CD4-positive, alpha-beta memory T cell (primary cell): ENCODE measurements at regions not wholly inside any gene's neighbourhood (a gene's known extent, or its start where the extent isn't known, plus 50 kb on each side); places are given as distances from the start of the nearest gene placed in this dataset.

Experiments
- CTCF ChIA-PET: fragments of 350-600 bp; sonication (Branson Sonifier 250); formaldehyde crosslinking; loops from one replicate; lab custom pipeline; 2021; ENCODE audit warnings: inconsistent platforms; ENCODE audit not compliant: partially characterized antibody; lab: Charles Lee
- POLR2A ChIA-PET: fragments of 350-600 bp; sonication (Branson Sonifier 250); formaldehyde crosslinking; loops from one replicate; lab custom pipeline; 2021; ENCODE audit not compliant: partially characterized antibody; lab: Charles Lee
- DNase-seq, 5 donors: peaks; one replicate each; pipeline versions ENCODE4 v3.0.0 to v3.0.0-alpha.2; 2020 to 2022; ENCODE audit warnings: mixed read lengths in 1 of 5
- H3K27ac ChIP-seq: one replicate; pipeline ENCODE4 v1.7.0; 2013; ENCODE audit warnings: low read depth, low read length
- H3K27me3 ChIP-seq: 2 replicates; pipeline ENCODE4 v1.7.0; 2013; ENCODE audit warnings: mild to moderate bottlenecking, low read length, moderate library complexity; ENCODE audit not compliant: insufficient read depth
- H3K36me3 ChIP-seq: 2 replicates; pipeline ENCODE4 v1.7.0; 2013; ENCODE audit warnings: mild to moderate bottlenecking, low read length, moderate library complexity; ENCODE audit not compliant: insufficient read depth
- H3K4me1 ChIP-seq: 2 replicates; pipeline ENCODE4 v1.7.0; 2013; ENCODE audit warnings: mild to moderate bottlenecking, low read length, moderate library complexity; ENCODE audit not compliant: insufficient read depth
- H3K4me3 ChIP-seq, 2 donors: one replicate each; pipeline ENCODE4 v1.7.0; 2013; ENCODE audit warnings: low read length in 2 of 2, mild to moderate bottlenecking in 1 of 2
- H3K9me3 ChIP-seq, 2 donors: one replicate each; pipeline ENCODE4 v1.7.0; 2013; ENCODE audit warnings: low read length in 2 of 2, control low read depth in 1 of 2; ENCODE audit not compliant: control insufficient read depth in 1 of 2
- H3K27ac Mint-ChIP-seq, 7 donors: one replicate each; pipeline ENCODE4 v1.8.0; 2020 to 2021; ENCODE audit warnings: mixed read lengths in 7 of 7, mild to moderate bottlenecking in 6 of 7, inconsistent platforms in 3 of 7, moderate library complexity in 3 of 7
- H3K27me3 Mint-ChIP-seq, 2 donors: one replicate each; pipeline ENCODE4 v1.8.0; 2020 to 2021; ENCODE audit warnings: mixed read lengths in 2 of 2
- H3K36me3 Mint-ChIP-seq, 2 donors: one replicate each; pipeline ENCODE4 v1.8.0; 2020 to 2021; ENCODE audit warnings: mixed read lengths in 2 of 2, inconsistent platforms in 1 of 2, mild to moderate bottlenecking in 1 of 2
- H3K4me1 Mint-ChIP-seq, 4 donors: one replicate each; pipeline ENCODE4 v1.8.0; 2020 to 2021; ENCODE audit warnings: mixed read lengths in 4 of 4, mild to moderate bottlenecking in 1 of 4
- H3K4me3 Mint-ChIP-seq, 8 donors: one replicate each; pipeline ENCODE4 v1.8.0; 2020 to 2021; ENCODE audit warnings: mixed read lengths in 8 of 8, mild to moderate bottlenecking in 7 of 8, moderate library complexity in 6 of 8, inconsistent platforms in 3 of 8
- H3K9me3 Mint-ChIP-seq, 8 donors: one replicate each; pipeline ENCODE4 v1.8.0; 2020 to 2021; ENCODE audit warnings: mixed read lengths in 8 of 8, mild to moderate bottlenecking in 5 of 8, inconsistent platforms in 3 of 8, moderate library complexity in 1 of 8
- intact Hi-C: fragments of 100-400 bp; cut with micrococcal nuclease; formaldehyde crosslinking; loops from one replicate; pipeline ENCODE4 v1.15.1; 2023

GRCh38 chr9:99365233-99365980 lies 143.3 kb downstream of the SEC61B start:
- Mint-ChIP-seq H3K27ac (no peak overlapping the region), H3K9me3 (no peaks in the 10 kb centered on the region), H3K4me1 (peaks cover 4 to 15% (median 10%) of the 10 kb centered on the region in 4 donors), H3K36me3 (no peaks in the 10 kb centered on the region), H3K27me3 (peaks cover 25 to 26% of the 10 kb centered on the region in 2 donors), H3K4me3 (no peak overlapping the region)
- H3K9me3 ChIP-seq, result no peaks in the 10 kb centered on the region
- H3K36me3 ChIP-seq, result no peaks in the 10 kb centered on the region
- no peak overlapping the region for H3K27ac ChIP-seq
- H3K4me1 ChIP-seq, result no peaks in the 10 kb centered on the region
- intact Hi-C loops, result no loop called here
- POLR2A ChIA-PET, result no interaction called here
- H3K4me3 ChIP-seq, result no peak overlapping the region
- DNase-seq, result no peak
- CTCF ChIA-PET, result no interaction called here
- peaks cover 4% of the 10 kb centered on the region for H3K27me3 ChIP-seq

GRCh38 chr9:99366183-99366582 lies 144.1 kb downstream of the SEC61B start:
- ChIA-PET CTCF (no interaction called here), POLR2A (no interaction called here)
- DNase-seq, result no peak
- Mint-ChIP-seq H3K4me1 (peaks cover 4 to 15% (median 10%) of the 10 kb centered on the region in 4 donors), H3K36me3 (no peaks in the 10 kb centered on the region), H3K27ac (no peak overlapping the region), H3K9me3 (no peaks in the 10 kb centered on the region), H3K4me3 (no peak overlapping the region), H3K27me3 (peaks cover 26 to 30% of the 10 kb centered on the region in 2 donors)
- H3K9me3 ChIP-seq, result no peaks in the 10 kb centered on the region
- no peak overlapping the region for H3K27ac ChIP-seq
- H3K4me3 ChIP-seq, result no peak overlapping the region
- intact Hi-C loops, result no loop called here
- H3K36me3 ChIP-seq, result no peaks in the 10 kb centered on the region
- H3K4me1 ChIP-seq, result no peaks in the 10 kb centered on the region
- peaks cover 4% of the 10 kb centered on the region for H3K27me3 ChIP-seq

- no peak for DNase-seq
- H3K4me3 Mint-ChIP-seq, result no peak overlapping the region
- ChIA-PET POLR2A (no interaction called here), CTCF (no interaction called here)
- no peak overlapping the region for H3K27ac Mint-ChIP-seq
- intact Hi-C loops, result no loop called here
- Histone ChIP-seq H3K9me3 (no peaks in the 10 kb centered on the region), H3K27ac (no peak overlapping the region), H3K4me1 (no peaks in the 10 kb centered on the region), H3K27me3 (peaks cover 4% of the 10 kb centered on the region), H3K4me3 (no peak overlapping the region), H3K36me3 (no peaks in the 10 kb centered on the region)
- peaks cover 4 to 15% (median 10%) of the 10 kb centered on the region in 4 donors for H3K4me1 Mint-ChIP-seq
- H3K9me3 Mint-ChIP-seq, result no peaks in the 10 kb centered on the region
- H3K27me3 Mint-ChIP-seq, result peaks cover 25 to 30% of the 10 kb centered on the region in 2 donors
- no peaks in the 10 kb centered on the region for H3K36me3 Mint-ChIP-seq
Measured at GRCh38 chr9:99366621-99367020, 144.5 kb downstream of the SEC61B start.

GRCh38 chr9:99368341-99369326 lies 146.6 kb downstream of the SEC61B start:
- ChIA-PET CTCF (no interaction called here), POLR2A (no interaction called here)
- Histone ChIP-seq H3K4me3 (no peak overlapping the region), H3K36me3 (no peaks in the 10 kb centered on the region), H3K27ac (no peak overlapping the region), H3K27me3 (peaks cover 4% of the 10 kb centered on the region), H3K9me3 (no peaks in the 10 kb centered on the region), H3K4me1 (no peaks in the 10 kb centered on the region)
- peak overlapping the region in 4 of 8 donors; percentile 27 to 41 (median 35) for H3K4me3 Mint-ChIP-seq
- no peak overlapping the region for H3K27ac Mint-ChIP-seq
- H3K9me3 Mint-ChIP-seq, result no peaks in the 10 kb centered on the region
- peaks cover 4 to 15% (median 10%) of the 10 kb centered on the region in 4 donors for H3K4me1 Mint-ChIP-seq
- H3K27me3 Mint-ChIP-seq, result peaks cover 25 to 35% of the 10 kb centered on the region in 2 donors
- intact Hi-C loops, result no loop called here
- H3K36me3 Mint-ChIP-seq, result no peaks in the 10 kb centered on the region
- no peak for DNase-seq

- Mint-ChIP-seq H3K4me3 (peak overlapping the region in 2 of 8 donors; percentile 13 to 43), H3K27me3 (peaks cover 25 to 32% of the 10 kb centered on the region in 2 donors)
Measured at GRCh38 chr9:99369327-99369722, 147.2 kb downstream of the SEC61B start.

GRCh38 chr9:99370376-99370775 lies 148.3 kb downstream of the SEC61B start:
- peaks cover 23 to 28% of the 10 kb centered on the region in 2 donors for H3K27me3 Mint-ChIP-seq
- Histone ChIP-seq H3K27me3 (peaks cover 4% of the 10 kb centered on the region), H3K9me3 (no peaks in the 10 kb centered on the region), H3K27ac (no peak overlapping the region), H3K4me3 (no peak overlapping the region), H3K36me3 (no peaks in the 10 kb centered on the region), H3K4me1 (no peaks in the 10 kb centered on the region)
- intact Hi-C loops, result no loop called here
- no peak for DNase-seq
- CTCF ChIA-PET, result no interaction called here
- no peaks in the 10 kb centered on the region for H3K36me3 Mint-ChIP-seq
- no peaks in the 10 kb centered on the region for H3K9me3 Mint-ChIP-seq
- H3K27ac Mint-ChIP-seq, result no peak overlapping the region
- H3K4me1 Mint-ChIP-seq, result peaks cover 4 to 15% (median 10%) of the 10 kb centered on the region in 4 donors
- POLR2A ChIA-PET, result no interaction called here
- H3K4me3 Mint-ChIP-seq, result no peak overlapping the region

More at GRCh38 chr9:99369327-99369722, 147.2 kb downstream of the SEC61B start:
- Histone ChIP-seq H3K4me3 (no peak overlapping the region), H3K27me3 (peaks cover 4% of the 10 kb centered on the region), H3K4me1 (no peaks in the 10 kb centered on the region), H3K36me3 (no peaks in the 10 kb centered on the region), H3K9me3 (no peaks in the 10 kb centered on the region), H3K27ac (no peak overlapping the region)
- Mint-ChIP-seq H3K9me3 (no peaks in the 10 kb centered on the region), H3K36me3 (no peaks in the 10 kb centered on the region), H3K27ac (no peak overlapping the region), H3K4me1 (peaks cover 4 to 15% (median 10%) of the 10 kb centered on the region in 4 donors)
- ChIA-PET CTCF (no interaction called here), POLR2A (no interaction called here)
- no peak for DNase-seq
- intact Hi-C loops, result no loop called here

- H3K36me3 ChIP-seq, result no peaks in the 10 kb centered on the region
- H3K4me3 ChIP-seq, result no peak overlapping the region
- no peaks in the 10 kb centered on the region for H3K9me3 ChIP-seq
- Mint-ChIP-seq H3K36me3 (no peaks in the 10 kb centered on the region), H3K27me3 (peaks cover 23 to 35% of the 10 kb centered on the region in 2 donors), H3K4me3 (no peak overlapping the region), H3K4me1 (peaks cover 4 to 15% (median 10%) of the 10 kb centered on the region in 4 donors), H3K9me3 (no peaks in the 10 kb centered on the region), H3K27ac (no peak overlapping the region)
- no peaks in the 10 kb centered on the region for H3K4me1 ChIP-seq
- DNase-seq, result no peak
- CTCF ChIA-PET, result no interaction called here
- H3K27ac ChIP-seq, result no peak overlapping the region
- POLR2A ChIA-PET, result no interaction called here
- H3K27me3 ChIP-seq, result peaks cover 4% of the 10 kb centered on the region
- intact Hi-C loops, result no loop called here
Measured at GRCh38 chr9:99371376-99371775, 149.3 kb downstream of the SEC61B start.
